ENCODE measurements at regions not wholly inside any gene's neighbourhood (a gene's known extent, or its start where the extent isn't known, plus 50 kb on each side); places are given as distances from the start of the nearest gene placed in this dataset.

DNA sequence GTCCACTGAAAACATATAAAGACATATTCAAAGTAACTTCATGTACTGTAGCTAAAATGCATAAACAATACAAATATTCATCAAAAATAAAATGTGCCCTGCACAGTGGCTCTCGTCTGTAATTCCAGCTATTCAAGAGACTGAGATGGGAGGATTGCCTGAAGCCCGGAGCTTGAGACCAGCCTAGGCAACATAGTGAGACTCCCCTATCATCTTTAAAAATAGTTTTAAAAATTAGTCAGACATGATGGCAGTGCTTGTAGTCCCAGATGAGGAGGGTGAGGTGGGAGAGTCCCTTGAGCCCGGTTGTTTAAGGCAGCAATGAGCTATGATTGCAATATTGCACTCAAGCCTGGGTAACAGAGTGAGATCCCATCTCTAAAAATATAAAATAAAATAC is 534.1 kb downstream of the ANXA1 start:
- no peak overlapping the region for H3K4me2 ChIP-seq
- POLR2A ChIA-PET = no interaction called here
- no peak overlapping the region for H2AFZ ChIP-seq (ENCODE audit: low read depth)
- CTCF ChIA-PET = no interaction called here
- H3K36me3 ChIP-seq (replicated peaks in 1 of 2; ENCODE audit: control insufficient read depth in 1 of 2, insufficient read depth in 2 of 2, low read length in 1 of 2) = no peaks in the 10 kb centered on the region
- 56% methylated on average over 3 of the region's 3 CpGs for WGBS (ENCODE audit: low lambda C conversion rate)
- TF ChIP-seq GATA2 (CRISPR knock-in tag; IDR thresholded peaks at IDR 0.05) (no peak), JUND (IDR thresholded peaks at IDR 0.05) (no peak), TEAD4 (IDR thresholded peaks at IDR 0.05; ENCODE audit: borderline replicate concordance, insufficient read depth) (no peak), CHD2 (IDR thresholded peaks at IDR 0.05; ENCODE audit: low read length, partially characterized antibody) (no peak), MEF2A (IDR thresholded peaks at IDR 0.05; ENCODE audit: borderline replicate concordance, low read depth) (no peak), RXRA (IDR thresholded peaks at IDR 0.05; ENCODE audit: borderline replicate concordance, low read depth) (no peak), POLR2AphosphoS5 (IDR thresholded peaks at IDR 0.05; ENCODE audit: low read depth, low read length) (no peak)
- TF ChIP-seq, protein P1, sequence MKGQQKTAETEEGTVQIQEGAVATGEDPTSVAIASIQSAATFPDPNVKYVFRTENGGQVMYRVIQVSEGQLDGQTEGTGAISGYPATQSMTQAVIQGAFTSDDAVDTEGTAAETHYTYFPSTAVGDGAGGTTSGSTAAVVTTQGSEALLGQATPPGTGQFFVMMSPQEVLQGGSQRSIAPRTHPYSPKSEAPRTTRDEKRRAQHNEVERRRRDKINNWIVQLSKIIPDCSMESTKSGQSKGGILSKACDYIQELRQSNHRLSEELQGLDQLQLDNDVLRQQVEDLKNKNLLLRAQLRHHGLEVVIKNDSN (IDR thresholded peaks at IDR 0.05; ENCODE audit: borderline replicate concordance, low read depth) = no peak
- TF ChIP-seq, protein P2, sequence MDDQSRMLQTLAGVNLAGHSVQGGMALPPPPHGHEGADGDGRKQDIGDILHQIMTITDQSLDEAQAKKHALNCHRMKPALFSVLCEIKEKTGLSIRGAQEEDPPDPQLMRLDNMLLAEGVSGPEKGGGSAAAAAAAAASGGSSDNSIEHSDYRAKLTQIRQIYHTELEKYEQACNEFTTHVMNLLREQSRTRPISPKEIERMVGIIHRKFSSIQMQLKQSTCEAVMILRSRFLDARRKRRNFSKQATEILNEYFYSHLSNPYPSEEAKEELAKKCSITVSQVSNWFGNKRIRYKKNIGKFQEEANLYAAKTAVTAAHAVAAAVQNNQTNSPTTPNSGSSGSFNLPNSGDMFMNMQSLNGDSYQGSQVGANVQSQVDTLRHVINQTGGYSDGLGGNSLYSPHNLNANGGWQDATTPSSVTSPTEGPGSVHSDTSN (IDR thresholded peaks at IDR 0.05) = no peak
- no peak overlapping the region for H3K9ac ChIP-seq
- H3K9me3 ChIP-seq = no peaks in the 10 kb centered on the region
- H3F3A ChIP-seq (replicated peaks; ENCODE audit: insufficient read depth) = no peaks in the 10 kb centered on the region
- H3K27ac ChIP-seq (ENCODE audit: low read depth in 2 of 2, low read length in 1 of 2) = no peak overlapping the region
- H3K4me1 ChIP-seq (ENCODE audit: control insufficient read depth in 1 of 2, insufficient read depth in 2 of 2, low read depth in 1 of 2, low read length in 1 of 2) = no peaks in the 10 kb centered on the region
- no peak for DNase-seq
- H3K27me3 ChIP-seq (ENCODE audit: insufficient read depth) = no peaks in the 10 kb centered on the region
- no peaks in the 10 kb centered on the region for H4K20me1 ChIP-seq (ENCODE audit: insufficient read depth)
- no peak overlapping the region for H3K4me3 ChIP-seq (ENCODE audit: low read depth in 2 of 2, low read length in 1 of 2)
- H3K9me2 ChIP-seq = no peaks in the 10 kb centered on the region
- H3K79me2 ChIP-seq (ENCODE audit: insufficient read depth) = no peaks in the 10 kb centered on the region

DNA sequence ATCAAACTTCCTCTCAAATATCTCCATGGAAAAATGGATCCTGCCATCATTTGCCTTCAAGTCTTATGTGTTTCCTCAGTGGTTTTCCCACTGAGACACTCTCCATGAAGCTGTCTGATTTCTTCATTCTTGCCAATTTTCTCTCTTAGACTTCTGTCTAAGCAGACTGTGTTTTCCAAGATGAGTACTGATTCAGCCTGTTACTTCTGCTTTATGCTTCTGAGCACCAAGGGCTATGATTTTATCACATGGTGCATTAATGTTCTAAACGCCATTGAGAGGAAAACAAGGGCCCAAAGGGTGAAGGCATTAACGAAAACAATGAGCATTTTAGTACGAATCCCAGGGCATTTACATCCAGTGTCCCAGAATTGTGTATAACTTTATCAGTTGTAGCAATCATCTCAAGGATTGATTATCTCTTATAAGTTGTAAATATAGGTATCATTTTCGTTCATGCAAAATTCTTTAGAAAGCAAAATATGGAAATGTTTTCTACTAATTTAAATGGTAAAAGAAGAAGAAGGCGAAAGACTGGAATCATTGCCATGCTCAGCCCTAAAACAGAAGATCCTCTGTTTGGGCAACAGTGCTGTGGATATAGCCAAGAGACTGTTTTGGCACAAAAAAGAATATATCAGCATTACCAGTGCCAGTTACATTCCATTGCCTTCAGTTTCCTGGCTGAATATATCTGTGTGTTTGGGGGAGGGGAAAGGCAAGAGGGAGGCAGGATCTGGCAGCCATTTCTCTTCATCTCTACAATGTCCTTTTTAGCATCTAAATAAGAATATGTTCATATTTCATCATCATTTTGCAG is 537.6 kb downstream of the ANXA1 start:
- H3K9me3 ChIP-seq = no peaks in the 10 kb centered on the region
- H3K4me1 ChIP-seq (ENCODE audit: control insufficient read depth in 1 of 2, insufficient read depth in 2 of 2, low read depth in 1 of 2, low read length in 1 of 2) = no peaks in the 10 kb centered on the region
- no peaks in the 10 kb centered on the region for H3K79me2 ChIP-seq (ENCODE audit: insufficient read depth)
- H3K9ac ChIP-seq = no peak overlapping the region
- no peak overlapping the region for H2AFZ ChIP-seq (ENCODE audit: low read depth)
- H3K27ac ChIP-seq (ENCODE audit: low read depth in 2 of 2, low read length in 1 of 2) = no peak overlapping the region
- DNase-seq = no peak
- WGBS (ENCODE audit: low lambda C conversion rate) = 22% methylated on average over 5 of the region's 5 CpGs
- POLR2A ChIA-PET = no interaction called here
- no peaks in the 10 kb centered on the region for H3K27me3 ChIP-seq (ENCODE audit: insufficient read depth)
- H3K36me3 ChIP-seq (replicated peaks in 1 of 2; ENCODE audit: control insufficient read depth in 1 of 2, insufficient read depth in 2 of 2, low read length in 1 of 2) = no peaks in the 10 kb centered on the region
- H3K4me3 ChIP-seq (ENCODE audit: low read depth in 2 of 2, low read length in 1 of 2) = no peak overlapping the region
- H3K4me2 ChIP-seq = no peak overlapping the region
- CTCF ChIA-PET = no interaction called here
- no peaks in the 10 kb centered on the region for H3F3A ChIP-seq (replicated peaks; ENCODE audit: insufficient read depth)
- H4K20me1 ChIP-seq (ENCODE audit: insufficient read depth) = no peaks in the 10 kb centered on the region
- H3K9me2 ChIP-seq = no peaks in the 10 kb centered on the region
- TF ChIP-seq EP300 (IDR thresholded peaks at IDR 0.05; ENCODE audit: borderline replicate concordance in 1 of 2, low read depth in 1 of 2, low read length in 1 of 2) (no peak), GABPA (IDR thresholded peaks at IDR 0.05; ENCODE audit: low read depth) (no peak), RXRA (IDR thresholded peaks at IDR 0.05; ENCODE audit: borderline replicate concordance, low read depth) (no peak), FOXJ3 (CRISPR knock-in tag; IDR thresholded peaks at IDR 0.05) (no peak), EZH2phosphoT487 (IDR thresholded peaks at IDR 0.05; ENCODE audit: borderline replicate concordance, low read depth) (no peak), MXI1 (IDR thresholded peaks at IDR 0.05; ENCODE audit: low read depth, low read length) (no peak), GATA2 (CRISPR knock-in tag; IDR thresholded peaks at IDR 0.05) (no peak), RFX5 (IDR thresholded peaks at IDR 0.05; ENCODE audit: low read length) (no peak), TEAD4 (IDR thresholded peaks at IDR 0.05; ENCODE audit: borderline replicate concordance, insufficient read depth) (no peak), POLR2AphosphoS5 (IDR thresholded peaks at IDR 0.05; ENCODE audit: low read depth, low read length) (no peak)
- TF ChIP-seq, protein P1 (IDR thresholded peaks at IDR 0.05; ENCODE audit: borderline replicate concordance, low read depth) = no peak
- TF ChIP-seq, protein P3, sequence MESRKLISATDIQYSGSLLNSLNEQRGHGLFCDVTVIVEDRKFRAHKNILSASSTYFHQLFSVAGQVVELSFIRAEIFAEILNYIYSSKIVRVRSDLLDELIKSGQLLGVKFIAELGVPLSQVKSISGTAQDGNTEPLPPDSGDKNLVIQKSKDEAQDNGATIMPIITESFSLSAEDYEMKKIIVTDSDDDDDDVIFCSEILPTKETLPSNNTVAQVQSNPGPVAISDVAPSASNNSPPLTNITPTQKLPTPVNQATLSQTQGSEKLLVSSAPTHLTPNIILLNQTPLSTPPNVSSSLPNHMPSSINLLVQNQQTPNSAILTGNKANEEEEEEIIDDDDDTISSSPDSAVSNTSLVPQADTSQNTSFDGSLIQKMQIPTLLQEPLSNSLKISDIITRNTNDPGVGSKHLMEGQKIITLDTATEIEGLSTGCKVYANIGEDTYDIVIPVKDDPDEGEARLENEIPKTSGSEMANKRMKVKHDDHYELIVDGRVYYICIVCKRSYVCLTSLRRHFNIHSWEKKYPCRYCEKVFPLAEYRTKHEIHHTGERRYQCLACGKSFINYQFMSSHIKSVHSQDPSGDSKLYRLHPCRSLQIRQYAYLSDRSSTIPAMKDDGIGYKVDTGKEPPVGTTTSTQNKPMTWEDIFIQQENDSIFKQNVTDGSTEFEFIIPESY (IDR thresholded peaks at IDR 0.05; ENCODE audit: borderline replicate concordance, low read depth) = no peak
- TF ChIP-seq, protein P4, sequence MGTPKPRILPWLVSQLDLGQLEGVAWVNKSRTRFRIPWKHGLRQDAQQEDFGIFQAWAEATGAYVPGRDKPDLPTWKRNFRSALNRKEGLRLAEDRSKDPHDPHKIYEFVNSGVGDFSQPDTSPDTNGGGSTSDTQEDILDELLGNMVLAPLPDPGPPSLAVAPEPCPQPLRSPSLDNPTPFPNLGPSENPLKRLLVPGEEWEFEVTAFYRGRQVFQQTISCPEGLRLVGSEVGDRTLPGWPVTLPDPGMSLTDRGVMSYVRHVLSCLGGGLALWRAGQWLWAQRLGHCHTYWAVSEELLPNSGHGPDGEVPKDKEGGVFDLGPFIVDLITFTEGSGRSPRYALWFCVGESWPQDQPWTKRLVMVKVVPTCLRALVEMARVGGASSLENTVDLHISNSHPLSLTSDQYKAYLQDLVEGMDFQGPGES (IDR thresholded peaks at IDR 0.05; ENCODE audit: low read depth, low read length) = no peak
- TF ChIP-seq, protein P5, sequence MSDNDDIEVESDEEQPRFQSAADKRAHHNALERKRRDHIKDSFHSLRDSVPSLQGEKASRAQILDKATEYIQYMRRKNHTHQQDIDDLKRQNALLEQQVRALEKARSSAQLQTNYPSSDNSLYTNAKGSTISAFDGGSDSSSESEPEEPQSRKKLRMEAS (IDR thresholded peaks at IDR 0.05; ENCODE audit: low read depth) = no peak
- TF ChIP-seq, protein P6, sequence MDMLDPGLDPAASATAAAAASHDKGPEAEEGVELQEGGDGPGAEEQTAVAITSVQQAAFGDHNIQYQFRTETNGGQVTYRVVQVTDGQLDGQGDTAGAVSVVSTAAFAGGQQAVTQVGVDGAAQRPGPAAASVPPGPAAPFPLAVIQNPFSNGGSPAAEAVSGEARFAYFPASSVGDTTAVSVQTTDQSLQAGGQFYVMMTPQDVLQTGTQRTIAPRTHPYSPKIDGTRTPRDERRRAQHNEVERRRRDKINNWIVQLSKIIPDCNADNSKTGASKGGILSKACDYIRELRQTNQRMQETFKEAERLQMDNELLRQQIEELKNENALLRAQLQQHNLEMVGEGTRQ (IDR thresholded peaks at IDR 0.05; ENCODE audit: borderline replicate concordance, low read depth, low read length) = no peak

Measured in SK-N-SH (cell line).